GM19043 (cell line): ENCODE measurements at regions not wholly inside any gene's neighbourhood (a gene's known extent, or its start where the extent isn't known, plus 50 kb on each side); places are given as distances from the start of the nearest gene placed in this dataset.
"Not testable (repeated sequence)": the region's sequence is repeated elsewhere in the genome, so short reads cannot be mapped to it uniquely, and the experiment has no call there.

Experiments used
- ATAC-seq: cut with Tn5 transposase; IDR thresholded peaks from one replicate; pipeline ENCODE4 v1.9.1; 2021; ENCODE audit warnings: low read depth; ENCODE audit not compliant: unreplicated experiment

GRCh38 chr1:4164965-4165364 is 264.9 kb upstream of the C1orf174 start:
- ATAC-seq, result no peak

- ATAC-seq, result no peak
Measured at GRCh38 chr1:4165686-4166300, 265.7 kb upstream of the C1orf174 start.

DNA sequence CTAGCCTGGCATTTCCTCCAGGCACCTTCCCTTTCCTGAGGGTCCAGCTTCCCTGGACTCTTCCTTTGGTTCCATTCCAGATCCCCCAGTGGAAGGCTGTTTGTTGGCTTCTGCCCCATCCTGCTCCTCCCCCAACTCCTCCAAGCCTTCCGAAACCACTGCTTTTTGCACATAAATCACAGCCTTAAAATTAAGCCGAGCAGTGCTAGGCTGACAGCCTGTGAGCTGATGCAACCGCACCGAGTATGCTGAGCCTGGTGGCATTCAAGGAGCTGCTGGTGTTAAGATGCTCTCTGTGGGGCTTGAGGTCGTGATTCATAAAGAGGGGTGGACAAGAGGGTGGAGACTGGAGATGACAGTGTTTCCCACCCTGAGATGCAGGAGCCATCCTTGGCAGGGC is 266.6 kb upstream of the C1orf174 start:
- ATAC-seq, result no peak

- ATAC-seq, result no peak
Measured at GRCh38 chr1:4169991-4170390, 269.9 kb upstream of the C1orf174 start.

DNA sequence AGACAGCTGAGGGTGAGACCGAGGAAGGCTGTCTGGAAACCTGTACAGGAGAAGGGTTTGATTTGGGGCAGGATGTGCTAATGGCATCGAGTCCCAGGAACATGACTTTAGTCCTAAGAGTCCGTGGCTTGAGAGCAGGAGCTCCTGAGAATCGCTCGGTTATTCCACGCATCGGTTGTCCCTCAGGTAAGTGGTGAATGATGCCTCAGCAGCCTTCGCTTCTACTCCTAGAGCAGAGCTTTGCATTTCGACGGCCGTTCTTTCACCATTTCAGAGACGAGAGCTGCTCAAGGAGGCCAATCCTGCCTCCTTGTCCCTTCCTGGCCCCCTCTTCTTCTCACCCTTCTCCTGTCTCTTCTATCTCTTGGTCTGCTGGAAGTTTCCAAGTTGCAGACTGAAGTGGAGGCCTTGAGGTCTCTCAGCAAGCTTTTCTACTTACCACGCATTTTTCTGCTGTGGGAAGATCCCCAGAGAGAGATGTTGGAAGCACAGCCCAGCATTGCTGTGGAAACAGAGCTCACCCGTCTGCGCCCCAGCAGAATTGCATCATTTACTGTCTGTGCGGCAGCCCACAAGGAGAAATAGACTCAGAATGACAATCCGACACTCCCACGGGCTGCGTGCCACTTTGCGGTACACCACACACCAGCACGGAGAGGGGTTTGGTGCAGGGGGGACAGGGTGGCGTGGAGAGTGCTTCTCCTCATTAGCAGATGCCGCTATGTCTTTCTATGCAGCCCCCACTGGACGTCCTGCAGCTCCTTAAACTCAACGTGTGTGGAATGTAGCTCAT is 270.7 kb upstream of the C1orf174 start:
- no peak for ATAC-seq

- no peak for ATAC-seq
Measured at GRCh38 chr1:4171480-4172450, 271.7 kb upstream of the C1orf174 start.

GRCh38 chr1:4172644-4173599 is 272.9 kb upstream of the C1orf174 start:
- ATAC-seq, result no peak

DNA sequence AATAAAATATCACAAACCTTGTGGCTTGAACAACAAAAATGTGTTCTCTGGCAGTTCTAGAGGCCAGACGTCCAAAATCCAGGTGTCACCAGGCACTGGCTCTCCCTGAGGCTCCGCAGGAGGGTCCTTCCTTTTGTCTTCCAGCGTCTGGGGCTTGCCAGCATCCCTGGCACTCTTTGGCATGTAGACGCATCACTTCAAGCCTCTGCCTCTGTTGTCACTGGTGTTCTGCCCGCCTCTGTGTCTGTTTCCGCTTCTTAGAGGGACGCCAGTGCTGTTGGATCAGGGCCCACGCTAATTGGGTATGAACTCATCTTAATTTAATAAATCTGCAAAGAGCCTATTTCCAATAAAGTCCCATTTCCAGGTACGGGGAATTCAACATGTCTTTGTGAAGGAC is 273.7 kb upstream of the C1orf174 start:
- ATAC-seq, result no peak

GRCh38 chr1:4174291-4175200 is 274.5 kb upstream of the C1orf174 start:
- no peak for ATAC-seq

GRCh38 chr1:4175566-4176405 is 275.7 kb upstream of the C1orf174 start:
- ATAC-seq, result no peak

- no peak for ATAC-seq
Measured at GRCh38 chr1:4176841-4177240, 276.8 kb upstream of the C1orf174 start.

DNA sequence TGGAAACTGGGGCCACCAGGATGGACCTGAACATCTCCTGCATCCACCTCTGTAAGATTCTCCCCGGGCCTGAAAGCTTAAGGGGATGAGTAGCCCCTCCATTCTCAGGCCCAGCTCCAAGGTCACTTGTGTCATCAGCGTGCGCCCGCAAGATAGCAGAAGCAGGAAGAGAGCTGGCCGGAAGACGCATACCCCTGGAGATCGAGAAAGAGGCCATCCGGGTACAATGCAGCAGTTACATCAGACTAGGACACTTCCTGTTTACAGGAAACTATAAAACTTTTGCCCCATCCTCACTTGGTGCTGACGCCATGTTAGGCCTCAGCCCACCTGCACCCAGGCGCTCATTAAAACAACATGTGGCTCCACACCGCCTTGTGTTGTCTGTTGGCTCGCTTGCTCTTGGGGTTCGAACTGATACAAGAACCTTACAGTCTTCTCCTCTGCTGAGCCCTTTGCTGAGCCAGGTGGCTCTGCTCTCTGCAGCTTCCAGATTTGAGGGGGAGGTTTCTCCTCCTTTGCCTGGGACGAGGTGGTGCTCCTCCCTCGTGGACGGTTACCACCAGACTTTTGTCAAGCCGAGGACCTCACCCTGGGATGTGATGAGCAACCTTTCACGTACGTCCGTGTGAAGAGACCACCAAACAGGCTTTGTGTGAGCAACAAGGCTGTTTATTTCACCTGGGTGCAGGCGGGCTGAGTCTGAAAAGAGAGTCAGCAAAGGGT is 277.5 kb upstream of the C1orf174 start:
- ATAC-seq, result no peak

- ATAC-seq, result no peak
Measured at GRCh38 chr1:4178501-4179113, 278.5 kb upstream of the C1orf174 start.

DNA sequence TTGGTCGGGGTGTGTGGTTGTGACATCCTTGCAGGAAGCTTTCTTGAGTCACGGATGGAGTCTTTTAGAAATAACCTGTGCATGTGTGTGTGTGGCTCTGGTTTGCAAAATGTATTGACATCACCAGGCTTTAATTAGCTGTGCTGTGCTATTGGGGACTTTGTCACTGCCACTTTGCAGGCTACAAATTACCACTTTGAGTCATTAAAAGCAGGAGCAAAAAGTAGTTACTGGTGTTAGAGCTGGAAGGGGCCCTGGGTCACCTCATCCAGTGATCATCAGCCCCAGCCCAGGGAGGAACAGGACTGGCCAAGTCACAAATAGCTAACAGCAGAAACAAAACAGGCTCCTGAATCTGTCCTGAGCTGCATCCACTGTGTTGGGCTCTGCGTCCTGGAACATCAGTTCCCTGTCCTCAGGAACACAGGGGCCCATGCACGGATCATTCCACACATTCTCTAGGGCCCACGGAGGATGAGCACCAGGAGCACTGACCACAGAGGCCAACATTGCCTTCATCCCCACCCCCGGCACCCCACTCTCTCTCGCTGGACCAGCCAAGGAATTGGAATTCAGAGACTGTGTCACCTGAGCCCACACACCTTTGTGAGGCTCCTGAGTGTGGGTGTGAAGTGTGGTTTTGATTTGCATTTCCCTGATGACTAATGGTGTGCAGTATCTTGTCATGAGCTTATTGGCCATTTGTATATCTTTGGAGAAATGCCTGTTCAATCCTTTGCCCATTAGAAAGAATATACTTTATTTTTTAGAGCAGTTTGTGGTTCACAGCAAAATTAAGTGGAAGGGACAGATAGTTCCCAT is 280.1 kb upstream of the C1orf174 start:
- ATAC-seq, result no peak

DNA sequence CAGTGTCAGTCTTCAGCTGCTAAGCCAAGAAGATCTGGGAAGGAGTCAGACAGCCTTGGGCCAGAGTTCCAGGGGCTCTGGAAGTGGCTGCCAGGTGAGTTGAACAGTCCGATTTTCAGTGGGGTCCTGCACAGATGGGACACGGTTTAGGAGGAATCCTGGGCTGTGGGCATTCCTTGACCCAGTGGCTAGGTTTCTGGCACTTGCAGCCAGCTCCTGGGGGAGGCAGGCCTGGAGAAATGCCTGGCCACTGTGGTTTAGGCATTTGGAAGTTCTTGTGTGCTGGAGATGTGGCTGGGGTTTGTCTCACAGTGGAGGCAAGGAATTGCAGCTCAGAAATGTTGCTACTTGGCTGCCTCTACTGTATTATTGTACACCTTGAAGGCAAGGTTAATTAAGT is 286.4 kb upstream of the C1orf174 start:
- not testable (repeated sequence) for ATAC-seq

GRCh38 chr1:4203501-4203900 is 303.4 kb upstream of the C1orf174 start:
- ATAC-seq, result no peak
